Erythroblast (primary cell): ENCODE measurements at regions not wholly inside any gene's neighbourhood (a gene's known extent, or its start where the extent isn't known, plus 50 kb on each side); places are given as distances from the start of the nearest gene placed in this dataset.
A peak's percentile ranks its signal among the peaks of the same experiment; 100 is the strongest.

Source experiments
- DNase-seq, 2 experiments: peaks; one replicate each; lab custom pipeline; 2025; lab: John Stamatoyannopoulos, UW
- GATA1 ChIP-seq: IDR thresholded peaks from 2 replicates; pipeline ENCODE4 v1.6.1; 2011; ENCODE audit warnings: low read depth, mild to moderate bottlenecking, control low read depth, low read length, moderate library complexity
- POLR2A ChIP-seq: IDR thresholded peaks from 2 replicates; pipeline ENCODE4 v1.6.1; 2011; ENCODE audit warnings: mild to moderate bottlenecking, low read length

- no peak for TF ChIP-seq POLR2A
- TF ChIP-seq GATA1 = no peak
- DNase-seq = no peak
Observed at GRCh38 chr12:92650228-92650822, 52.5 kb upstream of the PLEKHG7 start.

DNA sequence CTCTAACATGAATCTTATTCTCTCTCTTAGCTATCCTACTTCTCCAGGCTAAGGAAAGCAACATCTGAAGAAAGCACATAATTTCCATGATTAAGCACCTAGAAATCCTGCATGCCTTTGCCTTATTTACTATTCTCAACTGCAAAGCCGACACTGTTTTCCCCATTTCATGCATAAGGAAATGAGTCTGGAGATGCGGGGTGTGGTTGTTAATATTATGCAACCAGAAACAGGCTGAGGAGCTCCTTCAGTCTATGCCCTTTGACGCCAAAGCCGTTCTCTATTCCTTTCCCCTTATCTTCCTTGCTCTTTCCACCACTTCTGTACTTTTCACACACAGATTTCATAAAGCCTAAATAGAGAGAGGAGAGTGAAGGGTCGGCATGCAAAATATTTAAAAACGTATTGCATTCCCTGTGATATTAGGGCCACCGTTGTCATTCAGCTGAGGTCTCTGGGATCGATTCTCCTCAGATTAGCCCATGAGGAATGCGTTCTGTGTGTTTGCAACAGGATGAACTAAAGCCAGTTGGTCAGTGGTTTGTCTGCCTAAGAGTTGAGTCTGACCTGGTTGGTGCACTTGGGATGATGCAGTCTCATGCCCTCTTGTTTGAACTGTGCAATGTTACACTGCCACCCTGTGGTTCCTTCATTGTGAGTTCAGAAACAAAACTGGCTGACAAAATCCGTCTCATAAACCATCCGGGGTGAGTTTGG lies 53.1 kb upstream of the PLEKHG7 start:
- TF ChIP-seq POLR2A (no peak), GATA1 (no peak)
- DNase-seq = peak; percentile 49 to 68

GRCh38 chr12:92648242-92649031 lies 54.4 kb upstream of the PLEKHG7 start:
- no peak for TF ChIP-seq POLR2A
- no peak for TF ChIP-seq GATA1
- DNase-seq = no peak

DNA sequence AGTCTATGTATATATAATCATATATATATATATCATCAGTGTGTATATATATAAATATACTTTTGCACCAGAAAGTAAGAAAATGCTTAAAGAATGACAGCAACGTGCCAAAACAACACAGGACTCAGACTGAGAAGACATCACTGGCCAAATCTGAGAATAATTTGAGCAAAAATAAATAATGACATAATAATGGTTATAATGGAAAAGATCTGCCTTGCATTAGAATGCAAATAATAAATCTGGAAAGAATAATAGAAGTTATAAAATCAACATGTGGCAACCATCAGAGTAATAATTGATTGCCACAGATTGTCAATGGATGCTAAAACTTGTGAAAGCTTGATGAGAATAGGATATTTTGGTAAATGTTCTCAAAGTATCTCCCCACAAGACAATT lies 61.5 kb upstream of the PLEKHG7 start:
- TF ChIP-seq POLR2A = no peak
- no peak for DNase-seq

DNA sequence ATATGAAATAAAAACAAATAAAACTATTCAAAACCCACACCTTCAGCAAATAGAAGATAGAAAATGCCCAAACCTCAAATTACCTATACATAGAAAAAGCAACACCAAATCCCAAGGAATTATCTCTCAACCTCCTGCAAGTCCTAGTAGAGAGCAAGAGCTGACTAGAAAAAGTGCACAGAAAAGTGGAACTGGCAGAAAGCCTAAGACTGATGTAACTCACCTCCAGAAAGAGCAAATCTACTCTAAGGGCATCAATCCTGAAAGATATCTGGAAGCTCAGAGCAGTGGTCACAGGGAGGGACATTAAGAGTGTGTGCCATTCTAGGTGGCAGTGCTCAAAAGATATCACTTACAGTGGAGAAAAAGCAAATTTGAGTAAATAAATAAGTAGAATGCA lies 62.1 kb upstream of the PLEKHG7 start:
- no peak for TF ChIP-seq POLR2A

DNA sequence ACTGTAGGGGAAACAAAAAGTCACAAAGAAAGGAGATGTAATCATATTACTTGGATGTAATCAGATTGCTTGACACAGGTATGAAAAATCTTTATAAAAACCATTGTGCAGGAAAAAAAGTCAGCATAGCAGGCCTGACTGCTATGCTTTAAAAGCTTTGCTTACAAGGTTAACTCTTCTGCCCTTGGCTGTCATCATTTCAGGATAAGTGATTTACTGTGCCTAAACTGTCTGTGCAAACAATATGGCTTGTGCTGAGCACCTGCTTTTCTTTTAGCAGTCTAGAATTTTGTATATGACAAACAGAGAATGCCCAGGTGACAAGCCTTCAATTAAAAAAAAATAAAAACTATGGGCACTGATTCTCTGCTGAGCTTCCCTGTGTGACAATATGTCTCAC lies 63.8 kb upstream of the PLEKHG7 start:
- DNase-seq = no peak
- TF ChIP-seq POLR2A (no peak), GATA1 (no peak)

More for the DNA sequence above, 62.1 kb upstream of the PLEKHG7 start:
- DNase-seq = no peak

- TF ChIP-seq POLR2A (no peak), GATA1 (no peak)
- no peak for DNase-seq
Observed at GRCh38 chr12:92634730-92635129, 68.1 kb upstream of the PLEKHG7 start.

GRCh38 chr12:92634202-92634601 lies 68.6 kb upstream of the PLEKHG7 start:
- no peak for TF ChIP-seq POLR2A
- TF ChIP-seq GATA1 = no peak

GRCh38 chr12:92630968-92631367 lies 71.8 kb upstream of the PLEKHG7 start:
- DNase-seq = no peak
- TF ChIP-seq POLR2A = no peak
- TF ChIP-seq GATA1 = no peak

More at GRCh38 chr12:92634202-92634601, 68.6 kb upstream of the PLEKHG7 start:
- DNase-seq = no peak

- no peak for DNase-seq
- no peak for TF ChIP-seq POLR2A
- no peak for TF ChIP-seq GATA1
Observed at GRCh38 chr12:92629349-92630065, 73.3 kb upstream of the PLEKHG7 start.

GRCh38 chr12:92628476-92628875 lies 74.3 kb upstream of the PLEKHG7 start:
- no peak for DNase-seq
- TF ChIP-seq POLR2A = no peak
- TF ChIP-seq GATA1 = no peak

GRCh38 chr12:92627511-92627910 lies 75.3 kb upstream of the PLEKHG7 start:
- no peak for DNase-seq
- TF ChIP-seq GATA1 (no peak), POLR2A (no peak)

DNA sequence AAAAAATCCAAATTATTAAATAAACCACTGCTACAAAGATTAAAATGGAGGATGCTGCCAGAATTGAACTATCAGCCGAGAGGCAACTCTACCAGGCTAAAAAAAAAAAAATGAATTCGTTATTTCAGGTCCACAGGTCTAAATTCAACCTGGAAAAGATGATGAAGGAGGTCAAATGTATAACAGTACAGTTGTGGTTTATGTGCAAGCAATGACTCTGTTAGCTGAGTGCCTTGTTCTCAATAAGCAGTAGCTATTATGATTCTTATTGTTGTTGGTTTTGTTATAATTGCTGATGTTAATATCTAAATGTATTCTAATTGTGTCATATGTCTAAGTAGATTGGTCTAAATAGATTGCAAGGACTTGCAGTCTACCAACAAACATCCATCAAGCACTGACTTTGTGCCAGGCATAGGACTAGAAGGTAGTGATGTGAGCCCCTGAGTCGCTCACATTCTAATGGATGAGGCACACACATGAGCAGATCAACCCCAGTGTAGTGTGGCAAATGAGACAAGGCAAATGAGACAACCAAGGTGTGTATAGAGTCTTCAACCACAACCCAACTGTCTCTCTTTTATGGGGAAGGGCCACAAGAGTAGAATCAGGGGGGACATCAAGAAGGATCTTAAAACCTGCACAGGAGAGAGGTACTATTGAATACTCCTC lies 77.0 kb upstream of the PLEKHG7 start:
- TF ChIP-seq POLR2A (no peak), GATA1 (no peak)
- DNase-seq = no peak

DNA sequence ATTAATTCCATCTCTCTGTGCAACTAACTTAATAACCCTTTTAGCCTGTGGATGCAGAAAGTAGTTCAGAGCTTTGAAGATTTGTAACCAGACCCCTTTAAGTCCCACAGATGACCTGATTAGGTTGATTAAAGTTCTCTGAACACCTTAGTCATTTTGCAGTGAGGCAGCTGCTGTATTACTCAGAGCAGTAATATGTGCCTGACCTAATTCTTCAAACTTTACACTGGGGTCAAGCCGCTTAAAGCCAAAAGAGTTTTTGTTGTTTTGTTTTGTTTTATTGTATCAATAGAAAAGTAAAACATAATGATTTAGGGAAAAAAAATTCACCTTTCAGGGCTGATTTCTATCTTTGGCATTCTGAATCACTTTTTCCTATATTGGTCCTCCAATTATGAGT lies 78.6 kb upstream of the PLEKHG7 start:
- no peak for DNase-seq
- TF ChIP-seq GATA1 (no peak), POLR2A (no peak)

- TF ChIP-seq POLR2A (no peak), GATA1 (no peak)
- DNase-seq = no peak
Observed at GRCh38 chr12:92623386-92623785, 79.4 kb upstream of the PLEKHG7 start.
